GM20000 (cell line): ENCODE measurements at regions not wholly inside any gene's neighbourhood (a gene's known extent, or its start where the extent isn't known, plus 50 kb on each side); places are given as distances from the start of the nearest gene placed in this dataset.

Experiments
- DNase-seq: peaks from one replicate; pipeline ENCODE4 v3.0.0; 2012; ENCODE audit warnings: low spot score
- TF ChIP-seq, protein P1 (sequence below): IDR thresholded peaks from 2 replicates; pipeline ENCODE4 v1.5.1; 2012; ENCODE audit warnings: mild to moderate bottlenecking, control low read depth; ENCODE audit errors: extremely low read depth, missing control alignments

DNA sequence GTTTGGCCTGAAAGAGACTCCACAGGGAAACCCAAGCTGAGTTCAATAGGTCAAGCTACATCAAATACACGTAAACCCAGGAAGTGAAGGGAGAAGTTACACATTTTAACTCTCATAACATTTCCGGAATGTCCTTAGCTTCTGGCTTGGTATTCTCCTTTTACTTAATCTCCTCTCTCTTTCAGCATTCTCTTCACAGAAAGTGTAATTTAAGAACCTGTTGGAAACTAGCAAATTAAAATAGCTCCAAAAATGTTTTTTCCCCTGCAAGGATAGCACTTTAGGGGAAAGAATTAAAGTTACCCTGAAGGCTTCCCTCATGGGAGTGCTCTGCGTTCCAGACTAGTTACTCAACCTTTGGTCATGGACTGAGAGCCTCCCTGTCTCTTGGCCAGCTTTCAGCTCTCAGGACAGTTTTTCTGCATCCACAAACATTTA lies 292.7 kb upstream of the TARS1 start:
- no peak for DNase-seq
- TF ChIP-seq, protein P1, sequence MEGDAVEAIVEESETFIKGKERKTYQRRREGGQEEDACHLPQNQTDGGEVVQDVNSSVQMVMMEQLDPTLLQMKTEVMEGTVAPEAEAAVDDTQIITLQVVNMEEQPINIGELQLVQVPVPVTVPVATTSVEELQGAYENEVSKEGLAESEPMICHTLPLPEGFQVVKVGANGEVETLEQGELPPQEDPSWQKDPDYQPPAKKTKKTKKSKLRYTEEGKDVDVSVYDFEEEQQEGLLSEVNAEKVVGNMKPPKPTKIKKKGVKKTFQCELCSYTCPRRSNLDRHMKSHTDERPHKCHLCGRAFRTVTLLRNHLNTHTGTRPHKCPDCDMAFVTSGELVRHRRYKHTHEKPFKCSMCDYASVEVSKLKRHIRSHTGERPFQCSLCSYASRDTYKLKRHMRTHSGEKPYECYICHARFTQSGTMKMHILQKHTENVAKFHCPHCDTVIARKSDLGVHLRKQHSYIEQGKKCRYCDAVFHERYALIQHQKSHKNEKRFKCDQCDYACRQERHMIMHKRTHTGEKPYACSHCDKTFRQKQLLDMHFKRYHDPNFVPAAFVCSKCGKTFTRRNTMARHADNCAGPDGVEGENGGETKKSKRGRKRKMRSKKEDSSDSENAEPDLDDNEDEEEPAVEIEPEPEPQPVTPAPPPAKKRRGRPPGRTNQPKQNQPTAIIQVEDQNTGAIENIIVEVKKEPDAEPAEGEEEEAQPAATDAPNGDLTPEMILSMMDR, result no peak

DNA sequence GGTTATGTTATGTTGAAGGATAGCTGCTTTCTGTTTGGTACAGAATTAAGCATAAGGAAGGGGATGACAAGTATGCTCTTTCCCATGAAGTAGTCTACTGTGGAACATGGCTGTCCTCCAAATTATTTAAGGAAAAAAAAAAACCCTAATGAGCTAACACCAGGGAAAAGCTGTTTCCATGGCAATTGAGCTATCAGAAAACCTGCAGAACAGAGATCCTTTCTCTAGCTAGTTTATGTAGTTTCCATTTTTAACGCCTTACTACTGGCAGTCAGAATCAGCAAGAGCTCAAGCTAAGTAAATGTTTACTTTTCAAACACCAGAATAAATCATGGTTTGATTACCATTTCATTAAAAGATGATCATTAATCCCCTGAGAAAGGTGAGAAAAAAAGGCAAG lies 287.4 kb upstream of the TARS1 start:
- TF ChIP-seq, protein P1, result no peak
- DNase-seq, result no peak

DNA sequence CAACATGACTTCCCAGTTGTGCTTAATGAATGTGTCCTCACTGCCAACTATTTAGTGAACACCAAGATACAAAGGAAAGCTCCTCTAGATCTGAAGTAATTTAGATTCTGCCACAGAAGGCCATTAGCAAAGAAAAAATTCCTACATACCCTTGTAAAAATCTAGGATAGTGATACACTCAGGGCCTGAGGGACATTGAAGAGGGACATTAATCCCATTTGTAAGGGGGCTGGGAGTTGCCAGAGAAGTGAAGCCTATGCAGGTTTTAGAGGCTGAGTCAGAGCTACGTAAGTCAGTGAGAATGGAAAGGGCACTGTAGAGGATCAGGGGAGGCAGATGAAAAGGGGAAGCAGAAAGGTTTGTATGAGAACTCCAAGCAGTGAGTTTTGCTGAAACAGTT lies 286.9 kb upstream of the TARS1 start:
- no peak for DNase-seq
- TF ChIP-seq, protein P1, result no peak

DNA sequence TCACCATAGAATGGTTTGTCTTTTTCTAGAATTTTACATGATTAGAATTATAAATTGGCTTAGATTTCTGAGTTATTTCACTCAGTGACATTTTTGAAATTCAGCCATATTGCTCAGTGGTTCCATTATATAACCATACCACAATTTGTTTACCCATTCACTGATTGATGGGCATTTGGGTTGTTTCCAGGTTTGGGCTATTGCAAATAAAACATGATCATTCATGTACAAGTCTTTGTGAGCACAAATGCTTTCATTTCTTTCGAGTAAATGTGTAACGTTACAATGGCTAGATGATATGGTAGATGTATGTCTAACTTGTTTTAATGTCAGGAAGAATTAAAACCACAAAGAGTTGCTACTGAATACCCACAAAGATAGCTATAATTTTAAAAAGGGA lies 279.9 kb upstream of the TARS1 start:
- TF ChIP-seq, protein P1, result no peak
- DNase-seq, result no peak

DNA sequence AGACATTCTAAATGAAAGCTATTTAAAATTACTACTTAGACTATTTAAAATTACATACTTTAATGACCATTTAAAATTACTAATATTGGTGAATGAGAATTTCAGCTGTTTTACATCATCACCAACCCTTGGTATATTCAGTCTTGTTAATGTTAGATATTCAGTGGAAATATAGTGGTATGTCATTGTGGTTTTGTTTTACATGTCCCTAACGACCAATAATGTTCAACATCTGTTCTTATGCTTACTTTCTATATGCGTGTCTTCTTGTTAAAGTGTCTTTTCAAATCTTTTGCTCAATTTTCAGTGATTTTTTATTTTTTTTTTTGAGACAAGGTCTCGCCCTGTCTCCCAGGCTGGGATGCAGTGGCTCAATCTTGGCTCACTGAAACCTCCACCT lies 279.3 kb upstream of the TARS1 start:
- no peak for DNase-seq
- TF ChIP-seq, protein P1, result no peak

DNA sequence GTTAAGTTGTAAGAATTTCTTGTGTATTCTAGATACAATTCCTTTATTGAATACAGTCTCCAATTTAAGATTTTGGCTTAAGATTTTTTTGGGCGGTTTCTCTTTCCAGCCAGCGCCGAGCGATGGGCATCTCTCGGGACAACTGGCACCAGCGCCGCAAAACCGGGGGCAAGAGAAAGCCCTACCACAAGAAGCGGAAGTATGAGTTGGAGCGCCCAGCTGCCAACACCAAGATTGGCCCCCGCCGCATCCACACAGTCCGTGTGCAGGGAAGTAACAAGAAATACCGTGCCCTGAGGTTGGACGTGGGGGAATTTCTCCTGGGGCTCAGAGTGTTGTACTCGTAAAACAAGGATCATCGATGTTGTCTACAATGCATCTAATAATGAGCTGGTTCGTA lies 278.7 kb upstream of the TARS1 start:
- TF ChIP-seq, protein P1, result no peak
- DNase-seq, result no peak

DNA sequence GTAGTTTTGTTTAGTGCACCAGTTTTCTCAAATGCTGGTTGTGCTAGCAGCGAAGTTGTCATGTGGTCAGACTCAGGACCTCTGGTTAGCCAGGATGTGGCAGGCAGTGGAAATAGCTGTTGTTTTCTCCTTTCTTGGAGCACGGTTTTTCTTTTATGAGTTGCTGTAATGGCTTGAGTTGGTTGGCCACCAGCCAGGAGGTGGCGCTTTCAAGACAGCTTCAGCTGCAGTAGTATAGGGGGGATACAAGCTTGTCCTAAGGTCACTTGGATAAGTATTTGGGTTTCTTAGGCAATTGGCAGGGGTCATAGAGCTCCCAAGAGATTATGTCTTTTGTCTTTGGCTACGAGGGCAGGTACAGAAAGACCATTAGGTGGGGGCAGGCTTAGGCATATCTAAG lies 274.2 kb upstream of the TARS1 start:
- no peak for DNase-seq
- TF ChIP-seq, protein P1, result peak; percentile 22
